WTC11 (cell line): ENCODE measurements at regions not wholly inside any gene's neighbourhood (a gene's known extent, or its start where the extent isn't known, plus 50 kb on each side); places are given as distances from the start of the nearest gene placed in this dataset.

ENCODE experiments used
- ATAC-seq: fragments of 200-7000 bp; cut with Tn5 transposase; 2 replicates; pipeline ENCODE4 v1.10.0; 2021; ENCODE audit warnings: mild to moderate bottlenecking, moderate library complexity
- CTCF ChIA-PET: fragments of 300-600 bp; sonication (Branson Sonifier 250); formaldehyde crosslinking; loops from one replicate; lab custom pipeline; 2021; ENCODE audit warnings: antibody characterized with exemption; lab: Charles Lee
- POLR2A ChIA-PET: fragments of 350-600 bp; sonication (Branson Sonifier 250); formaldehyde crosslinking; loops from one replicate; lab custom pipeline; 2021; ENCODE audit warnings: antibody characterized with exemption; lab: Charles Lee
- DNase-seq: peaks from one replicate; pipeline ENCODE4 v3.0.0; 2021; ENCODE audit warnings: low spot score
- H3K27ac Mint-ChIP-seq: 2 replicates; pipeline ENCODE4 v1.8.0; 2021; ENCODE audit warnings: mixed read lengths
- H3K27me3 Mint-ChIP-seq: 2 replicates; pipeline ENCODE4 v1.8.0; 2021; ENCODE audit warnings: low read depth, mild to moderate bottlenecking, moderate library complexity, mixed read lengths
- H3K36me3 Mint-ChIP-seq: 2 replicates; pipeline ENCODE4 v1.8.0; 2021; ENCODE audit warnings: mixed read lengths
- H3K4me1 Mint-ChIP-seq: 2 replicates; pipeline ENCODE4 v1.8.0; 2022; ENCODE audit warnings: mixed read lengths
- H3K4me3 Mint-ChIP-seq: 2 replicates; pipeline ENCODE4 v1.8.0; 2021; ENCODE audit warnings: mild to moderate bottlenecking, moderate library complexity, mixed read lengths
- H3K9me3 Mint-ChIP-seq: 2 replicates; pipeline ENCODE4 v1.8.0; 2021; ENCODE audit warnings: mixed read lengths
- ETV6 ChIP-seq: sonication (generic); formaldehyde crosslinking; IDR thresholded peaks from 2 replicates; pipeline ENCODE4 v1.8.1; 2022; ENCODE audit warnings: mild to moderate bottlenecking, missing genetic modification reagents
- FOXJ3 ChIP-seq: sonication (generic); formaldehyde crosslinking; IDR thresholded peaks from 2 replicates; pipeline ENCODE4 v1.9.0; 2021; ENCODE audit warnings: missing genetic modification reagents, mild to moderate bottlenecking, borderline replicate concordance
- FOXK1 ChIP-seq: sonication (generic); formaldehyde crosslinking; IDR thresholded peaks from 2 replicates; pipeline ENCODE4 v1.8.0; 2022; ENCODE audit warnings: mild to moderate bottlenecking, moderate library complexity, missing genetic modification reagents
- JUN ChIP-seq: sonication (generic); formaldehyde crosslinking; IDR thresholded peaks from 2 replicates; pipeline ENCODE4 v1.8.0; 2023; ENCODE audit warnings: mild to moderate bottlenecking, missing genetic modification reagents
- MXD4 ChIP-seq: fragments of 250-450 bp; sonication (Bioruptor Pico); IDR thresholded peaks from 2 replicates; pipeline ENCODE4 v1.8.0; 2021; ENCODE audit warnings: mild to moderate bottlenecking, moderate library complexity, borderline replicate concordance
- NFATC4 ChIP-seq: fragments of 250-450 bp; sonication (Bioruptor Pico); IDR thresholded peaks from 2 replicates; pipeline ENCODE4 v1.9.0; 2021; ENCODE audit warnings: mild to moderate bottlenecking
- TEAD1 ChIP-seq: sonication (generic); formaldehyde crosslinking; IDR thresholded peaks from 2 replicates; pipeline ENCODE4 v1.8.0; 2022; ENCODE audit warnings: mild to moderate bottlenecking, missing genetic modification reagents
- ZNF121 ChIP-seq: sonication (generic); formaldehyde crosslinking; IDR thresholded peaks from 2 replicates; pipeline ENCODE4 v1.8.0; 2023; ENCODE audit warnings: missing genetic modification reagents
- ZNF416 ChIP-seq: fragments of 250-450 bp; sonication (Bioruptor Pico); IDR thresholded peaks from 2 replicates; pipeline ENCODE4 v1.9.0; 2021; ENCODE audit warnings: mild to moderate bottlenecking, inconsistent platforms
- ZNF671 ChIP-seq: fragments of 250-450 bp; sonication (Bioruptor Pico); IDR thresholded peaks from 2 replicates; pipeline ENCODE4 v1.8.0; 2021; ENCODE audit warnings: mild to moderate bottlenecking
- TF ChIP-seq, protein P1 (sequence below): sonication (generic); formaldehyde crosslinking; IDR thresholded peaks from 2 replicates; pipeline ENCODE4 v1.8.0; 2022; ENCODE audit warnings: mild to moderate bottlenecking, missing genetic modification reagents
- TF ChIP-seq, protein P2 (sequence below): sonication (generic); formaldehyde crosslinking; IDR thresholded peaks from 2 replicates; pipeline ENCODE4 v1.8.1; 2022; ENCODE audit warnings: low read depth, missing genetic modification reagents, borderline replicate concordance
- TF ChIP-seq, protein P3 (sequence below): sonication (generic); formaldehyde crosslinking; IDR thresholded peaks from 2 replicates; pipeline ENCODE4 v1.8.1; 2023; ENCODE audit warnings: mild to moderate bottlenecking, moderate library complexity, missing genetic modification reagents
- TF ChIP-seq, protein P4 (sequence below): sonication (generic); formaldehyde crosslinking; IDR thresholded peaks from 2 replicates; pipeline ENCODE4 v1.8.1; 2022; ENCODE audit warnings: mild to moderate bottlenecking, moderate library complexity, missing genetic modification reagents
- TF ChIP-seq, protein P5 (sequence below): sonication (generic); formaldehyde crosslinking; IDR thresholded peaks from 2 replicates; pipeline ENCODE4 v1.8.1; 2023; ENCODE audit warnings: mild to moderate bottlenecking, missing genetic modification reagents, borderline replicate concordance
- TF ChIP-seq, protein P6 (sequence below): sonication (generic); formaldehyde crosslinking; IDR thresholded peaks from 2 replicates; pipeline ENCODE4 v1.8.0; 2022; ENCODE audit warnings: mild to moderate bottlenecking, missing genetic modification reagents

DNA sequence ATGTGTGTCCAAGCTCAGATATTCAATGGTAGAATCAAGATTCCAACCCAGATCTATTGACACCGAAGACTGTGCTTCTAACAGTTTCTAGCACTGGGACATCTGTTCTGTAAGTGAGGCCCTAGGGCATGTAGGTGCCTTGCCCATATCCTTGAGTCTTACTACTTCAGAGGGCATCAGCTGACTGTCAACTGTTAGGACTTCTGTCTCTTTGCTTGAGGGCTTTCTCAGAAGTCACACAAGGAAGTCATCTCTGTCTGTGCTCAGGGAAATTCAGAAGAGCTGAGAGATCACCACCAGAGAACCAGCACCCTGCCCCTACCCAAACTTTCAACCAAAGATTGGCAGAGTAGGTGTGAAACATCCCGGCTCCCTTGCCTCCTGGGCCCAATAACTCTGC lies 403.6 kb upstream of the PROK2 start:
- ATAC-seq = no peak
- DNase-seq = no peak
- POLR2A ChIA-PET = no interaction called here
- CTCF ChIA-PET = no interaction called here
- H3K36me3 Mint-ChIP-seq = peaks cover 5% of the 10 kb centered on the region; the same call in 1 of the 2 replicates
- H3K27ac Mint-ChIP-seq = no peak overlapping the region
- H3K4me3 Mint-ChIP-seq = no peak overlapping the region
- peaks cover under 1% of the 10 kb centered on the region; the same call in 1 of the 2 replicates for H3K4me1 Mint-ChIP-seq
- TF ChIP-seq, protein P1, sequence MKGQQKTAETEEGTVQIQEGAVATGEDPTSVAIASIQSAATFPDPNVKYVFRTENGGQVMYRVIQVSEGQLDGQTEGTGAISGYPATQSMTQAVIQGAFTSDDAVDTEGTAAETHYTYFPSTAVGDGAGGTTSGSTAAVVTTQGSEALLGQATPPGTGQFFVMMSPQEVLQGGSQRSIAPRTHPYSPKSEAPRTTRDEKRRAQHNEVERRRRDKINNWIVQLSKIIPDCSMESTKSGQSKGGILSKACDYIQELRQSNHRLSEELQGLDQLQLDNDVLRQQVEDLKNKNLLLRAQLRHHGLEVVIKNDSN = no peak
- TF ChIP-seq, protein P2, sequence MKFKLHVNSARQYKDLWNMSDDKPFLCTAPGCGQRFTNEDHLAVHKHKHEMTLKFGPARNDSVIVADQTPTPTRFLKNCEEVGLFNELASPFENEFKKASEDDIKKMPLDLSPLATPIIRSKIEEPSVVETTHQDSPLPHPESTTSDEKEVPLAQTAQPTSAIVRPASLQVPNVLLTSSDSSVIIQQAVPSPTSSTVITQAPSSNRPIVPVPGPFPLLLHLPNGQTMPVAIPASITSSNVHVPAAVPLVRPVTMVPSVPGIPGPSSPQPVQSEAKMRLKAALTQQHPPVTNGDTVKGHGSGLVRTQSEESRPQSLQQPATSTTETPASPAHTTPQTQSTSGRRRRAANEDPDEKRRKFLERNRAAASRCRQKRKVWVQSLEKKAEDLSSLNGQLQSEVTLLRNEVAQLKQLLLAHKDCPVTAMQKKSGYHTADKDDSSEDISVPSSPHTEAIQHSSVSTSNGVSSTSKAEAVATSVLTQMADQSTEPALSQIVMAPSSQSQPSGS (CRISPR knock-in tag) = no peak
- TF ChIP-seq ZNF121 (CRISPR knock-in tag) = no peak
- no peak for TF ChIP-seq NFATC4 (CRISPR knock-in tag)
- no peak for TF ChIP-seq TEAD1
- no peaks in the 10 kb centered on the region for H3K27me3 Mint-ChIP-seq
- H3K9me3 Mint-ChIP-seq = peaks cover 25% of the 10 kb centered on the region

DNA sequence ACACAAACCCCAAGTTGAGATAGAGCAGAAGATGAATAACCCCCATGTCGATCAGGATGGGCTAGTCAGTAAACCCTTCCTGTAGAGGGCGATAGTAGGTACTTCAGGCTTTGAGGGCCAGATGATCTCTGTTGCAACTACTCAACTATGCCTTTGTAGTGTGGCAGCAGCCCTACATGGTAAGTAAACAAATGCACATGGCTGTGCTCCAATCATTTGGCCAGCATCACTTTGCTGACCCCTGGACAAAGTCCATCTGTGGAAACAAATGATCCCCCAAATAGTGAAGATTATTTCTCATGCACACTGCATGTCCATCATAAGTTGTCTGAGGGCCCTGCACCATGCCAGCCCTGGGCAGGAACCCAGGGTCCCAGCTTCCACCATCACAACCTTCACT lies 402.2 kb upstream of the PROK2 start:
- TF ChIP-seq, protein P3, sequence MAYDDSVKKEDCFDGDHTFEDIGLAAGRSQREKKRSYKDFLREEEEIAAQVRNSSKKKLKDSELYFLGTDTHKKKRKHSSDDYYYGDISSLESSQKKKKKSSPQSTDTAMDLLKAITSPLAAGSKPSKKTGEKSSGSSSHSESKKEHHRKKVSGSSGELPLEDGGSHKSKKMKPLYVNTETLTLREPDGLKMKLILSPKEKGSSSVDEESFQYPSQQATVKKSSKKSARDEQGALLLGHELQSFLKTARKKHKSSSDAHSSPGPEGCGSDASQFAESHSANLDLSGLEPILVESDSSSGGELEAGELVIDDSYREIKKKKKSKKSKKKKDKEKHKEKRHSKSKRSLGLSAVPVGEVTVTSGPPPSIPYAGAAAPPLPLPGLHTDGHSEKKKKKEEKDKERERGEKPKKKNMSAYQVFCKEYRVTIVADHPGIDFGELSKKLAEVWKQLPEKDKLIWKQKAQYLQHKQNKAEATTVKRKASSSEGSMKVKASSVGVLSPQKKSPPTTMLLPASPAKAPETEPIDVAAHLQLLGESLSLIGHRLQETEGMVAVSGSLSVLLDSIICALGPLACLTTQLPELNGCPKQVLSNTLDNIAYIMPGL (CRISPR knock-in tag) = no peak
- TF ChIP-seq ZNF671 (no peak), MXD4 (CRISPR knock-in tag) (no peak), ZNF416 (no peak), JUN (CRISPR knock-in tag) (no peak), FOXK1 (CRISPR knock-in tag) (no peak)
- TF ChIP-seq, protein P4, sequence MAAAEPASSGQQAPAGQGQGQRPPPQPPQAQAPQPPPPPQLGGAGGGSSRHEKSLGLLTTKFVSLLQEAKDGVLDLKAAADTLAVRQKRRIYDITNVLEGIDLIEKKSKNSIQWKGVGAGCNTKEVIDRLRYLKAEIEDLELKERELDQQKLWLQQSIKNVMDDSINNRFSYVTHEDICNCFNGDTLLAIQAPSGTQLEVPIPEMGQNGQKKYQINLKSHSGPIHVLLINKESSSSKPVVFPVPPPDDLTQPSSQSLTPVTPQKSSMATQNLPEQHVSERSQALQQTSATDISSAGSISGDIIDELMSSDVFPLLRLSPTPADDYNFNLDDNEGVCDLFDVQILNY (CRISPR knock-in tag) = no peak
- TF ChIP-seq, all 79 proteins: peak for 0

DNA sequence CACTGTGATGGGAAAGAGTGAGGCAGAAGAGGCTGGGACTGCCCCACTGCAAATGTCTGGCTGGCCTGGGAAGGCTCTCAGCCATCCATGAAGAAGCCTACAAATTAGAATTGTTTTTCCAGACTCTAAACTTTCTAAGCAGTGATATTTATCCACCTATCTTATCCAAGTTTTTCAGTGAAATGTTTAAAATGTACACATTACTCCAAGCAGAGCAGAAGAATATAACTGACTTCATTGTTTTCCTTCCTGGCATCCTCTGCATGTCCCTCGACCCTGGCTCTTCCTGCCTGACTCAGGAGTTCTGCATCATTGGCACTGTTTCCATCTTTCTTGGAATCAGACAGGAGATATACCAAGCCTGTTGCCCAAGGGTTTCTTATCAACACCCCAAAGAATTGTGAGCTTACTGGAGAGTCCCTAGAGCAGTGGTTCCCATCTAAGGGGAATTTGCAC lies 401.5 kb upstream of the PROK2 start:
- TF ChIP-seq, protein P5, sequence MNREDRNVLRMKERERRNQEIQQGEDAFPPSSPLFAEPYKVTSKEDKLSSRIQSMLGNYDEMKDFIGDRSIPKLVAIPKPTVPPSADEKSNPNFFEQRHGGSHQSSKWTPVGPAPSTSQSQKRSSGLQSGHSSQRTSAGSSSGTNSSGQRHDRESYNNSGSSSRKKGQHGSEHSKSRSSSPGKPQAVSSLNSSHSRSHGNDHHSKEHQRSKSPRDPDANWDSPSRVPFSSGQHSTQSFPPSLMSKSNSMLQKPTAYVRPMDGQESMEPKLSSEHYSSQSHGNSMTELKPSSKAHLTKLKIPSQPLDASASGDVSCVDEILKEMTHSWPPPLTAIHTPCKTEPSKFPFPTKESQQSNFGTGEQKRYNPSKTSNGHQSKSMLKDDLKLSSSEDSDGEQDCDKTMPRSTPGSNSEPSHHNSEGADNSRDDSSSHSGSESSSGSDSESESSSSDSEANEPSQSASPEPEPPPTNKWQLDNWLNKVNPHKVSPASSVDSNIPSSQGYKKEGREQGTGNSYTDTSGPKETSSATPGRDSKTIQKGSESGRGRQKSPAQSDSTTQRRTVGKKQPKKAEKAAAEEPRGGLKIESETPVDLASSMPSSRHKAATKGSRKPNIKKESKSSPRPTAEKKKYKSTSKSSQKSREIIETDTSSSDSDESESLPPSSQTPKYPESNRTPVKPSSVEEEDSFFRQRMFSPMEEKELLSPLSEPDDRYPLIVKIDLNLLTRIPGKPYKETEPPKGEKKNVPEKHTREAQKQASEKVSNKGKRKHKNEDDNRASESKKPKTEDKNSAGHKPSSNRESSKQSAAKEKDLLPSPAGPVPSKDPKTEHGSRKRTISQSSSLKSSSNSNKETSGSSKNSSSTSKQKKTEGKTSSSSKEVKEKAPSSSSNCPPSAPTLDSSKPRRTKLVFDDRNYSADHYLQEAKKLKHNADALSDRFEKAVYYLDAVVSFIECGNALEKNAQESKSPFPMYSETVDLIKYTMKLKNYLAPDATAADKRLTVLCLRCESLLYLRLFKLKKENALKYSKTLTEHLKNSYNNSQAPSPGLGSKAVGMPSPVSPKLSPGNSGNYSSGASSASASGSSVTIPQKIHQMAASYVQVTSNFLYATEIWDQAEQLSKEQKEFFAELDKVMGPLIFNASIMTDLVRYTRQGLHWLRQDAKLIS (CRISPR knock-in tag) = no peak
- no peak for TF ChIP-seq FOXJ3 (CRISPR knock-in tag)
- TF ChIP-seq, protein P6, sequence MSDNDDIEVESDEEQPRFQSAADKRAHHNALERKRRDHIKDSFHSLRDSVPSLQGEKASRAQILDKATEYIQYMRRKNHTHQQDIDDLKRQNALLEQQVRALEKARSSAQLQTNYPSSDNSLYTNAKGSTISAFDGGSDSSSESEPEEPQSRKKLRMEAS (CRISPR knock-in tag) = no peak
- no peak for TF ChIP-seq ETV6 (CRISPR knock-in tag)
- ChIA-PET POLR2A (no interaction called here), CTCF (interaction anchor here (1.1 kb wide), 1 partner anchor 69 kb away, joined by 3 read pairs; no protein-coding TSS in a partner anchor)
- Mint-ChIP-seq H3K4me1 (no peaks in the 10 kb centered on the region), H3K36me3 (no peaks in the 10 kb centered on the region), H3K4me3 (no peak overlapping the region), H3K27ac (no peak overlapping the region), H3K9me3 (peaks cover 11% of the 10 kb centered on the region), H3K27me3 (peaks cover 2% of the 10 kb centered on the region; the same call in 1 of the 2 replicates)
- DNase-seq (no peak), ATAC-seq (no peak)

More for the DNA sequence above, 402.2 kb upstream of the PROK2 start:
- ChIA-PET POLR2A (no interaction called here), CTCF (no interaction called here)
- Mint-ChIP-seq H3K9me3 (peaks cover 17% of the 10 kb centered on the region), H3K36me3 (no peaks in the 10 kb centered on the region), H3K4me3 (no peak overlapping the region), H3K4me1 (no peaks in the 10 kb centered on the region), H3K27ac (no peak overlapping the region), H3K27me3 (peaks cover 2% of the 10 kb centered on the region; the same call in 1 of the 2 replicates)
- ATAC-seq (peak; percentile 60), DNase-seq (no peak)
